Small intestine (tissue), 7 donors: ENCODE measurements at regions not wholly inside any gene's neighbourhood (a gene's known extent, or its start where the extent isn't known, plus 50 kb on each side); places are given as distances from the start of the nearest gene placed in this dataset.

ENCODE experiments used
- DNase-seq, 2 donors: peaks; one replicate each; pipeline versions ENCODE4 v3.0.0 to v3.0.0-alpha.2; 2013
- FAIRE-seq: peaks from 2 replicates; lab custom pipeline; 2012; peaks lifted over from hg19 to GRCh38; lab: Jason Lieb, UNC
- H3K27ac ChIP-seq, 3 donors: one replicate each; pipeline ENCODE4 v1.5.1; 2013; ENCODE audit warnings: low read length in 2 of 3, mild to moderate bottlenecking in 2 of 3, control low read depth in 1 of 3, inconsistent platforms in 1 of 3, low read depth in 1 of 3, moderate library complexity in 1 of 3
- H3K27me3 ChIP-seq, 3 donors: one replicate each; pipeline ENCODE4 v1.6.1; 2013; ENCODE audit warnings: low read length in 3 of 3, inconsistent platforms in 1 of 3; ENCODE audit not compliant: control insufficient read depth in 3 of 3, insufficient read depth in 3 of 3
- H3K36me3 ChIP-seq, 3 donors: one replicate each; pipeline ENCODE4 v1.6.1; 2013; ENCODE audit warnings: low read length in 3 of 3, inconsistent platforms in 1 of 3, low read depth in 1 of 3, mild to moderate bottlenecking in 1 of 3, moderate library complexity in 1 of 3; ENCODE audit not compliant: control insufficient read depth in 3 of 3, insufficient read depth in 2 of 3
- H3K4me1 ChIP-seq, 3 donors: one replicate each; pipeline ENCODE4 v1.6.1; 2013; ENCODE audit warnings: low read length in 2 of 3, inconsistent platforms in 1 of 3, low read depth in 1 of 3, mild to moderate bottlenecking in 1 of 3, moderate library complexity in 1 of 3; ENCODE audit not compliant: control insufficient read depth in 3 of 3, insufficient read depth in 2 of 3
- H3K4me3 ChIP-seq, 3 donors: one replicate each; pipeline ENCODE4 v1.5.1; 2013; ENCODE audit warnings: low read length in 3 of 3, control low read depth in 1 of 3, inconsistent platforms in 1 of 3, low read depth in 1 of 3, mild to moderate bottlenecking in 1 of 3, moderate library complexity in 1 of 3
- H3K9me3 ChIP-seq, 2 donors: one replicate each; pipeline ENCODE4 v1.6.1; 2013; ENCODE audit warnings: low read depth in 1 of 2, low read length in 1 of 2; ENCODE audit not compliant: control insufficient read depth in 2 of 2, insufficient read depth in 1 of 2
- WGBS, 3 donors: extraction: QIAGEN DNeasy Blood & Tissue Kit; methylation state at CpG; one replicate each; pipeline ENCODE4 v1.1.7; 2013; 5-methylcytosine and 5-hydroxymethylcytosine counted together
- donor health status: healthy with polysubstance abuse.
- donor health status: control.
- donor health status: control.
- donor health status: Bipolar disorder and iron deficiency.
- donor health status: healthy.

DNA sequence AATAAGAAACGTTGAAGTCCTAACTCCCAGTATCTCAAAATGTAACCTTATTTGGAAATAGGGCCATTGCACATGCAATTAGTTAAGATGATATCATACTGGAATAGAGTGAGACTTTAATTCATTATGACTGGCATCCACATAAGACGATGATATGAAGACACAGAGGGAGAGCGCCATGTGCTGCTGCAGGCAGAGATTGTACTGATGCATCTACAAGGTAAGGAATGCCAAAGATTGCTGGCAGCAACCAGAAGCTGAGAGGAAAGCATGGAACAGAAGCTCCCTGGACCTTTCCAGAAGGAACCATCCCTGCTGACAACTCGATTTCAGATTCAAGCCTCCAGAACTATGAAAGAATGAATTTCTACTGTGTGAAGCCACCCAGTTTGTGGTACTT lies 697.0 kb upstream of the INTU start:
- WGBS, 3 donors, result 76 to 85% (median 81%) methylated on average over 4 of the region's 4 CpGs
- H3K36me3 ChIP-seq, result no peaks in the 10 kb centered on the region
- DNase-seq (no peak), FAIRE-seq (no peak)
- H3K27me3 ChIP-seq, result no peaks in the 10 kb centered on the region
- no peaks in the 10 kb centered on the region for H3K4me1 ChIP-seq
- H3K27ac ChIP-seq, result no peak overlapping the region
- H3K4me3 ChIP-seq, result no peak overlapping the region
- no peaks in the 10 kb centered on the region for H3K9me3 ChIP-seq

DNA sequence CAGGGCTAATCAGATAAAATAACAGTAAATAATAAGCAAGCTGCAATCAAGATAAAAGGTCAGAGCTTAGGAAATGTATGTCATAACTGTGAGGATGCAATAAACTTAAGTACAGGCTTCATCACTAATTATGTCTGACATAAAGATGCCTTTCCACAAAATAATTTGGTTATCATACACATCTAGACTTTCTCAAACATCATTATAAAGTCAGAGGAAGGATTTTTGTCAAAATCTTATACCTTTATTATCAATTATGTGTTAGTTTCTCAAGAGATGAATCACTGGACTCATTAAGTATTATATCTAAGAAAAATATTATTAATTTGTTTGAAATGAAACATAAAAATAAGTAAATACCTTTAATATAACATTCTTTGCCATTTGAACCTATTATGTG lies 695.4 kb upstream of the INTU start:
- no peak for FAIRE-seq
- Histone ChIP-seq H3K9me3 (no peaks in the 10 kb centered on the region), H3K4me1 (no peaks in the 10 kb centered on the region), H3K36me3 (no peaks in the 10 kb centered on the region), H3K4me3 (no peak overlapping the region), H3K27ac (no peak overlapping the region), H3K27me3 (no peaks in the 10 kb centered on the region)
- DNase-seq, result no peak

DNA sequence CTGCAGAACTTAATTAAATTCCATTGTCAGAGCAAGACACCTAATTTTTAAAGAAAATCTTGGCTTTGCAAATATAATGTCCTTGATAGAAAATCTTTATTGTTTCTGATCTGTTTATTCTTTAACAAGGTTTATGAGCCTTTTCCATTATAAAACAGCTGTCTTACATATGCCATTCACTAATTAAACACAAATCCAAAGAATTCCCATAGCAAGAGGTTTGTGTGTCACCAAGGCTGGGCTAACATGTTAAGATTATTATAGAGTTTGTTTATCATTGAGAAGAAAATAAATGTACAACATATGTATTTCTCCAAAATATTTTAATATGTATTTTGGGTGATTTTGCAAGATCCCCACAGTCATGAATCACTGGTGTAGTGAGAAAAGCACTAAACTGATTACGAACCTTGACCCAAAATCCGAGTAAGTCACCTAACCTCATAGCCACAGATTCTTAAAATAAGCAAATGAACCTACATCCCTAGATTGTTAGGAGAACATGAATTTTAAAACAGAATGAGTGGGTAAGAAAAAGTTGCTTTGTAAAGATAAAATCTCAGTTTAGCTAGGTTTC lies 694.8 kb upstream of the INTU start:
- Histone ChIP-seq H3K4me3 (no peak overlapping the region), H3K27me3 (no peaks in the 10 kb centered on the region), H3K4me1 (no peaks in the 10 kb centered on the region), H3K36me3 (no peaks in the 10 kb centered on the region), H3K27ac (no peak overlapping the region), H3K9me3 (no peaks in the 10 kb centered on the region)
- DNase-seq, result no peak
- WGBS, 3 donors, result 77 to 88% (median 84%) methylated on average over 2 of the region's 2 CpGs
- FAIRE-seq, result no peak

DNA sequence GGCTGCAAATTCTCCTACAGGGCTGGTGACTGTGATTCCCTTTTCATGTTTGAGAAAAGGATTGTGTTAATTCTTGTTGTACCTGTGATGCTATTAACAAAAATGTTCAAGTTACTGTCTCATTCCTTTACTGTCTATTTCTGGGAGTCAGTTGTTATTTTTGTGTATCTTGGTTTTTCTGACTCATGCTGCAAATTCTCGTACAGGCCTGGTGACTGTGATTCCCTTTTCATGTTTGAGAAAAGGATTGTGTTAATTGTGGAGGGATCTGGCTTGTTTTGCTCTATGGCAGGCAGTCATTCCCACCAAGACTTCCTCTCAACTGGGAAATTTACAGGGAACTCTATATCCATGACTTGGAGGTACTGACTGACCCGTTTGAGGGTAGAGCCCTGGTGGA lies 693.4 kb upstream of the INTU start:
- no peak for FAIRE-seq
- H3K27me3 ChIP-seq, result no peaks in the 10 kb centered on the region

DNA sequence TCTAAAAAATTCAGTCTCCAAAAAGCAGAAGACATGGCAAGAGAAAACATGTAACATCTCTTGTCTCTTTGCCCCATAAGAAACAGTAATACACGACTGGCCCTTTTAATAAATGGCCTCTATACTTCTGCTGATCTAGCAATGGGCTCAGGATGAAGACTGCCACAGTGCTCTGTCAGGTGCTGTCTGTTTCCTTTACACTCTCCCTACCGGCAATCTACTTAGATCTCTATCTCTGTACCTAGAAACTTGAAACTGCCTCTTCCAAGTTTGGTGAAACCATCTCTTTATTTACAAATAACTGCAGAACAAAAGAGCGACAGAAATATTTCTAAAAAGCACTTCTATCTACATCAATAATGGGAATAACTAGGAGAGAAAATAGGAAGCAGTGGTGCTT lies 685.2 kb upstream of the INTU start:
- Histone ChIP-seq H3K27ac (no peak overlapping the region), H3K4me3 (no peak overlapping the region), H3K27me3 (no peaks in the 10 kb centered on the region), H3K9me3 (no peaks in the 10 kb centered on the region), H3K36me3 (no peaks in the 10 kb centered on the region), H3K4me1 (no peaks in the 10 kb centered on the region)
- DNase-seq (no peak), FAIRE-seq (no peak)
- WGBS, 3 donors, result 60 to 75% (median 62%) methylated on average over 3 of the region's 3 CpGs

More for the DNA sequence above, 693.4 kb upstream of the INTU start:
- no peaks in the 10 kb centered on the region for H3K36me3 ChIP-seq
- 48 to 60% (median 50%) methylated on average over 2 of the region's 2 CpGs for WGBS, 3 donors
- H3K4me1 ChIP-seq, result no peaks in the 10 kb centered on the region
- no peak overlapping the region for H3K27ac ChIP-seq
- no peak for DNase-seq
- no peak overlapping the region for H3K4me3 ChIP-seq
- no peaks in the 10 kb centered on the region for H3K9me3 ChIP-seq

DNA sequence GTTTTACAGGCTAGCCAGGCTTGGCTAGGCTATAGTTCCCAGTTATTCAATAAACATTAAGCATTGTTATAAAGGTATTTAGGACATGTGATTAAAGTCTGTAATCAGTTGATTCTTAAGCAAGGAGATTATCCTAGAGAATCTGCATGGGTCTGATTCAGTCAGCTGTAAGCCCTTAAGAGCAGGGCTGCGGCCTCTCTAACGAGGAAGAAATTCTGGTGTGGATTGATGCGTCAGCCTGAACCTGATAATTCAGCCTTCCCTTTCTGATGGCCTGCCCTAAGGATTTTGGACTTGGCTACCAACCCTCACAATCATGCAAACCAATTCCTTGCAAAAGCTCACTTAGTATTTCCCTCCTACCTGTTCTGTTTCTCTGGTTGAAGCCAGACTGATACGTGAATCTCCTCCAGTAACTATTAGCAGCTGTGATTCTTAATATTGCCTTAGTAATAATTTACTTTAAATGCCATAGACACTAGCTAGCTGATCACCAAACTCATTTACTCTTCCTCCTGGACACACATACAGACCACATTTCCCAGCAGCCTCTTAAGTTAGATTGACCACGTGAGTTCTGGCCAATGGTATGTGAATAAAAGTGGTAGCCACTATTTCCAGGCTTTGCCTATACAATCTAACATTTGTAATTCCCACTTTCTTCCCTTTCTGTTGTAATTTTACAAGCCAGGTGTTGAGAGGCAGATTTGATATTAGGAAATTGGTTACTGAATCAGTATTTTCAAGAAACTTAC lies 678.0 kb upstream of the INTU start:
- H3K4me1 ChIP-seq, result no peaks in the 10 kb centered on the region
- FAIRE-seq (no peak), DNase-seq (no peak)
- H3K4me3 ChIP-seq, result no peak overlapping the region
- H3K27me3 ChIP-seq, result no peaks in the 10 kb centered on the region
- H3K36me3 ChIP-seq, result no peaks in the 10 kb centered on the region
- no peak overlapping the region for H3K27ac ChIP-seq
- peaks cover 0 to 2% of the 10 kb centered on the region in 2 donors for H3K9me3 ChIP-seq
- WGBS, 3 donors, result 80 to 89% (median 88%) methylated on average over 5 of the region's 5 CpGs

- Histone ChIP-seq H3K27ac (no peak overlapping the region), H3K36me3 (no peaks in the 10 kb centered on the region), H3K9me3 (peaks cover 0 to 2% of the 10 kb centered on the region in 2 donors), H3K4me3 (no peak overlapping the region), H3K4me1 (no peaks in the 10 kb centered on the region), H3K27me3 (no peaks in the 10 kb centered on the region)
- no peak for DNase-seq
- FAIRE-seq, result no peak
- WGBS, 3 donors, result 83 to 88% (median 86%) methylated on average over 21 of the region's 21 CpGs
Measured at GRCh38 chr4:126955292-126956183, 677.2 kb upstream of the INTU start.

DNA sequence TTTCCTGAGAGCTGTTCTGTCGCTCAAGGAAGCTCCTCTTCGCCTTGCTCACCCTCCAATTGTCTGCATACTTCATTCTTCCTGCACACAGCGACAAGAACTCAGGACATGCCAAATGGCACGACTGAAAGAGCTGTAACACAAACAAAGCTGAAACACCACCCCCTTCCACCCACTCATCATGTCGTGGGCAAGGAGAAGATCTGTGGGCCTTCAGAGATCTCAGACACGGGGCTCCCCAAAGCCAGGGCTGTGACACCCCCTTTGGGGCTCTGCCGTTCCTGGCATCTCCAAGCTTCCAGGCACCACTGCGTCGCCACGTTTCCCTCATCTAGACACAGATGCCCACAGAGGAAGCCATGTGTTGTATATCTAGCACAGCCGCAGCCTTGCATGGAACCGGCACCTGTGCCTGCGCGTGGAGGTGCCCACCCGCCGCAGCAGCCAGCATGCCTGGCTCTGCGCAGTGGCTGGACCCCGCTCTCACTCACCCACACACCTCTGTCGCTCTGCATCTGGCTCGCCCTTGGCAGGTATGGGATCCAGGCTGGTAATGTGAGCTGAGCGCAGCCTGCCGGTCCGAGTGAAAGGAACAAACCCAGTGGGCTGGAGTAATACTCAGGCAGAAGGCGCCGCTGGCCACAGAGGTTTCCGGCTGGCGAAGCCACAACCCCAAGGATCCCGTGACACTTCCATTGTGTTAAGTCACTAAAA lies 676.4 kb upstream of the INTU start:
- Histone ChIP-seq H3K4me3 (no peak overlapping the region), H3K36me3 (no peaks in the 10 kb centered on the region), H3K9me3 (peaks cover 0 to 2% of the 10 kb centered on the region in 2 donors), H3K27me3 (no peaks in the 10 kb centered on the region), H3K27ac (no peak overlapping the region), H3K4me1 (no peaks in the 10 kb centered on the region)
- no peak for DNase-seq
- WGBS, 3 donors, result 87 to 93% (median 92%) methylated on average over 26 to 28 of the region's 28 CpGs
- FAIRE-seq, result no peak
